GM19328 (cell line): ENCODE measurements at regions not wholly inside any gene's neighbourhood (a gene's known extent, or its start where the extent isn't known, plus 50 kb on each side); places are given as distances from the start of the nearest gene placed in this dataset.

Source experiments
- ATAC-seq: cut with Tn5 transposase; IDR thresholded peaks from one replicate; pipeline ENCODE4 v1.9.1; 2021; ENCODE audit warnings: mild to moderate bottlenecking, moderate library complexity; ENCODE audit not compliant: unreplicated experiment

DNA sequence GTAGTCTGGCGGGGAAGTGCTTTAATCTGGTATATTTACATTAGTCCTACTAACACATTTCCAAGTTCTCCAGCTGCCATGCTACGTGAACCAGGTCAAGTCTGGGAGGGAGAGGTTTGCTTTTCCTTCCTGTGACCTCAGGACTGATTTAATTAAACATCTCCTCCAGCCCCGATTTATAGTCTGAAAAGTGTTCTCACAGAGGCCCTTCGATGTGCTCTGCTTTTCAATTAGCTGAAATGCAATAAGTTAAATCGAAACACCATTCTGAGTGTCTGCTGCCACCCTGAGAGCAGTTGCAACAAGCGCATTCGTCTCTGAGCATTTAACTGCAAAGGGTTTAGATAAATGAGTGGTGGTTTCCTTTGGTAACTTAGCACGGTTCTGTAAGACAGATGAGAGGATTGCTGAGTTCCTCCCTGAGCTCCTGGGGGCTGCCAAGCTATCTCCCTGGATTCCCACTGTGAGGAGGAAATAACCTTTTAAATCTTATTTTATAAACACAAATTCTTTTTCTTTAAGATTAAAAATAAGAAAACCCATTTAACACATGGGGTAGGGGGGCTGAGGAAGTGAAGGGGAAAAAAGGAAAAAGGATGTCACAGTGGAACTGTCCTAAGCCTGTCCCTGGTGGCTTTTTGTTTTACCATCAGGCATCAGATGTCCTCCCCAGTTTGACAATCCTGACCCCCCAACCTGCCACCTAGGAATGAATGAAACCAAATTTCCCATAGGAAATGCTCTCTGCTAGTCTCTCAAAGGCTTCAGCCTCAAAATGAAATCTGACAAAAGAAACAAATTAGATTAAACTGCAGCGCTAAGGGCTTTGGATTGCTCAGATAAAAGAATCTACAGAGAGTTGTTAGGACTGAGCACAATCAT is 56.5 kb upstream of the CREB1 start:
- no peak for ATAC-seq

DNA sequence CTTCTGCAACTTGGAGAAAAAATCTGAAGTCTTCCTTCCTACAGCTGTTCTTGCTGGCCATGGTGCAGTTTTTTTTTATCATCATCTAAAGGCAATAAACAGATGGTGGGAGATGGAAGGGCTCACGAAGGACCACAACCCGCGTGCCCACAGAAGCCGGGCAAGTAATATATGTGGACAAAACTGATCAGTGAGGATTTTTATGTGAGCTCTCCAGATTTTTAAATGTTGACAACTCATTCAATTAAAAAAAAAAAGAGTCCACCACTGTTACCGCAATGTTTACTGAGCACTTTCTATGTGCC is 55.9 kb upstream of the CREB1 start:
- ATAC-seq: no peak

DNA sequence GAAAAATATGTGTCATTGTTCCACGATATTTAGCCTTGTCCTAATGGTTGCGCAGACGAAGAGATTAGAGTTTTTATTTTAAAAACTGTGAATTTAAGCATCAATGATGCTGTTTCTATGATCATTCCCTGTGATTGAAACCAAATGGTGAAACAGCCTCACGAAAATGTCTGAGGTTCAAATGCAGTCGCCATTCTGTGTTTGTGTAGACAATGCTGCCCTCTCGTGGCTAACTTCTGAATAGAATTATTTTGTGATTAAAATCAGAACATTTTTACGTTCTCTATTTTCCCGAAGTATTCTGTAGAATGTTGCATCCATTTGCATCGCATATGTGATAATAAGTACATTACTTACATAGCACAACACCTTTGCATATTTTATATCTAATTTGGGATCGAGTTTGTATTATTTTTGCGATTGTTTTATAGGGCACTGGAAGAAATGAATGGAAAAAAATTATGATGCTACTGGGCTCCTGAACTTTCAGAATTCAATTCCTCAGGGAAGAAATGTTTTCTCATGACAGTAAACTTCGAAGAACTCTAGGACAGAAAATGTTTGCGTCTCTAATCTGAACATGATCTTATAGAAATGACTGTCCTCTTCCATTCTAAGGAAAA is 54.8 kb upstream of the CREB1 start:
- no peak for ATAC-seq

DNA sequence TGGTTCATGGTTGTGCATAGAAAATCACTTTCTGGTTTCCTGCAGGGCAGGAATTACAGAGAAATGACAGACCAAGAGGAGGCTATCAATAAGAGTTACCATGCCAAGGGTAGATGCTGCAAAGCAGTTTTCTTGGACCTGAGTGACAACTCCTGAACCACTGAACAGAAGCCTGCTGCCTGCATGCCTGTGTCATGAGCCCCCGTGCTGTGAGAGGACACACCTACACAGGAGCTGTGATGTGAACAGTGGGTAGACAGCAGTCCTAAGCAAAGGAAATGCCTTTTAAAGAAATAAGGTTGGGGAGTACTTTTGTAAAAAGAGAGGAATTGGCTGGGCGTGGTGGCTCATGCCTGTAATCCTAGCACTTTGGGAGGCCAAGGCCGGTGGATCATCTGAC is 54.2 kb upstream of the CREB1 start:
- no peak for ATAC-seq

DNA sequence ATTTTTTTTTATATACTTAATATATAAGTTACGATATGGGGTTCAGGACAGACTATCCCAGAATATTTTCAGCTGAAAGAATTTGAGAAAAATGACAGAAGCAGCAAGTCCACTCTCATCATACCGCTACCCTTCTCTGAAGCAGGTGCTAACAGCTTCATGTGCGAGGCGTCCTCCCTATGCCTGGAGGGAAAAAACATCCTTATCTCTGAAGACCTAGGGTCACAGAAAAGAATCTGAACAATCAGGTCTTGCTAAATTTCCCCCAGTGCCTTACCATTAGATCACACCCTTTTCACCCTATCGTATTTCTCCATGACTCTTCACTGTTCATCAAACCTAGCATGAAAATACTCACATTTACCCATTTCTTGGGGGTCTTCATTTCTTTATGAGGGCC is 51.9 kb upstream of the CREB1 start:
- ATAC-seq: no peak

DNA sequence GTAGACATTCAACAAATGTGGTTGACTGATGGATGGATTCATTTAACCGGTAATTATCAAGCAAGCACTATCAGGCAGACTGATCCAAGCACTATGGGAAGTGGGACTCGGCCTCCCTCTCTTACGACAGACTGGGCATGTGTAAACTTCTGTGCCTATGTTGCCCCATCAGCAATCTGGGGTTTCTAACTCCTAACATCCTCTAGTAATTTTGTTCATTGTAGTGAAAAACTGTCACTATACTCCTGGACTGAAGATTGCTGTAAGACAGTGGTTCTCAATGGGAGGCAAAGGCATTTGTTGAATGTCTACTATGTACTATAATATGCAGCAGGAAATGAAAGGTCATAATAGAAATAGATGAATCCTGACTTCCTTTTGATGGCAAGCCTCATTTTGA is 51.2 kb upstream of the CREB1 start:
- ATAC-seq: no peak

DNA sequence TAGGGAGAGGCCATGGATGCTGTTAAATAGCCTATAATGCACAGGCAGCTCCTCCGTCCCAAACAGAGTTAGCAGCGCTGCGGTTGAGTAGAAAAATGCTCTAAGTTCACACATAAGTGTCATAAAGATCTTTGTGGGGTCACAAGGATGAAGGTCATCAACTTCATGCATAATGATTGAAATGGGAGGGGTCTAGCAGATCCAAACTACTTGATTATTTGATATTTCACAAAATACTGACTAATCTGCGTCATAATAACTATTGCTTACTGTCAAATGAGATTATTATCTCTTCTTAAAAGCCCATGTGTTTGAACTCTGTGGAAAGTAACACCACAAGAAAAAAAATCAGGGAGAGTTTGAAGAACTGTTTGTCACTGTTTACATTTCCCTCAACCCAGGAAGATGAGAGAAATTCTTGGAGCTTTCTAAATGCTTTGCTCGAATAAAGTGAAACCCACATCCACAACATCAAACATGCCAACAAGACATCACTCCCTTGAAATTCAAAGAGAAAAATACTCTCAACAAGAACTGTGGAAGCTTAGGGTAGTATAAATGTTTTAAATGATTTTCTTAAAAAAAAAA is 50.5 kb upstream of the CREB1 start:
- no peak for ATAC-seq
